Vagina (tissue), 2 donors: ENCODE measurements at regions not wholly inside any gene's neighbourhood (a gene's known extent, or its start where the extent isn't known, plus 50 kb on each side); places are given as distances from the start of the nearest gene placed in this dataset.

Source experiments
- CTCF ChIP-seq, 3 experiments: fragments of 450-650 bp in 2 of 3; fragments of 200-600 bp in 1 of 3; sonication (generic) in 1 of 3; IDR thresholded peaks; one replicate each; pipeline ENCODE4 v1.5.1; 2017 to 2019; ENCODE audit warnings: antibody characterized with exemption in 3 of 3, mild to moderate bottlenecking in 2 of 3, moderate library complexity in 2 of 3
- POLR2A ChIP-seq, 2 donors: fragments of 450-650 bp; IDR thresholded peaks; one replicate each; pipeline ENCODE4 v1.6.1; 2017; ENCODE audit warnings: antibody characterized with exemption in 2 of 2, mild to moderate bottlenecking in 2 of 2, moderate library complexity in 2 of 2
- POLR2AphosphoS5 ChIP-seq, 2 donors: sonication (generic); formaldehyde crosslinking; IDR thresholded peaks; one replicate each; pipeline ENCODE4 v1.9.0; 2017; ENCODE audit warnings: antibody characterized with exemption in 2 of 2, mild to moderate bottlenecking in 2 of 2, low read depth in 1 of 2; ENCODE audit not compliant: insufficient read depth in 1 of 2

GRCh38 chr3:86333636-86334035 lies 657.3 kb downstream of the VGLL3 start:
- TF ChIP-seq CTCF (IDR thresholded peaks at IDR 0.05) (no peak), POLR2AphosphoS5 (IDR thresholded peaks at IDR 0.05; ENCODE audit: insufficient read depth in 1 of 2, low read depth in 1 of 2) (no peak), POLR2A (IDR thresholded peaks at IDR 0.05) (no peak)
